ENCODE measurements at regions not wholly inside any gene's neighbourhood (a gene's known extent, or its start where the extent isn't known, plus 50 kb on each side); places are given as distances from the start of the nearest gene placed in this dataset.

DNA sequence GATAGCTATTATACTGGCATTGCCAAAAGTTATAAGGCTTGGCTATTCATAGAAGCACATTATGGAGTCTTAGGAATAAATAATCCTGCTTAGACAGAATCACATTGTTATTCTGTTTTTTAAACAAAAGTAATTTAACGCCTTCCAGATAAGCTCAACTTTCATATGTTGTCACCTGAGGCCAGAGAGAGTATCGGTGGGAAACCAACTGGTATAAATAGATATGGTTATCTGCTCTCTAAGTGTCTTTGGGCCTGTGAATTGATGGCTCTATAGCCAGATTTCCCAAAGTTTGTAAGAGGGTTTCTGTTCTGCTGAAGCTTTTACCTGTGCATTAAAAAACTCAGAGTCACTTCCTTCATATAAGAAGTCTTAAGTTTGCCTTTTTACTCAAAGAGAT, 1449.4 kb downstream of the CDH11 start:
- TF ChIP-seq, protein P1, sequence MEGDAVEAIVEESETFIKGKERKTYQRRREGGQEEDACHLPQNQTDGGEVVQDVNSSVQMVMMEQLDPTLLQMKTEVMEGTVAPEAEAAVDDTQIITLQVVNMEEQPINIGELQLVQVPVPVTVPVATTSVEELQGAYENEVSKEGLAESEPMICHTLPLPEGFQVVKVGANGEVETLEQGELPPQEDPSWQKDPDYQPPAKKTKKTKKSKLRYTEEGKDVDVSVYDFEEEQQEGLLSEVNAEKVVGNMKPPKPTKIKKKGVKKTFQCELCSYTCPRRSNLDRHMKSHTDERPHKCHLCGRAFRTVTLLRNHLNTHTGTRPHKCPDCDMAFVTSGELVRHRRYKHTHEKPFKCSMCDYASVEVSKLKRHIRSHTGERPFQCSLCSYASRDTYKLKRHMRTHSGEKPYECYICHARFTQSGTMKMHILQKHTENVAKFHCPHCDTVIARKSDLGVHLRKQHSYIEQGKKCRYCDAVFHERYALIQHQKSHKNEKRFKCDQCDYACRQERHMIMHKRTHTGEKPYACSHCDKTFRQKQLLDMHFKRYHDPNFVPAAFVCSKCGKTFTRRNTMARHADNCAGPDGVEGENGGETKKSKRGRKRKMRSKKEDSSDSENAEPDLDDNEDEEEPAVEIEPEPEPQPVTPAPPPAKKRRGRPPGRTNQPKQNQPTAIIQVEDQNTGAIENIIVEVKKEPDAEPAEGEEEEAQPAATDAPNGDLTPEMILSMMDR (IDR thresholded peaks at IDR 0.05), result no peak
- DNase-seq (ENCODE audit: low spot score), result no peak
- Histone ChIP-seq H3K27me3 (replicated peaks; ENCODE audit: insufficient read depth) (no peaks in the 10 kb centered on the region), H3K36me3 (no peaks in the 10 kb centered on the region), H3K9me3 (no peaks in the 10 kb centered on the region), H3K4me3 (no peak overlapping the region), H3K27ac (no peak overlapping the region), H3K4me1 (ENCODE audit: control insufficient read depth in 1 of 2, low read depth in 2 of 2) (no peaks in the 10 kb centered on the region)
- ATAC-seq (ENCODE audit: insufficient number of reproducible peaks, low FRiP score, low read depth), result no peak

DNA sequence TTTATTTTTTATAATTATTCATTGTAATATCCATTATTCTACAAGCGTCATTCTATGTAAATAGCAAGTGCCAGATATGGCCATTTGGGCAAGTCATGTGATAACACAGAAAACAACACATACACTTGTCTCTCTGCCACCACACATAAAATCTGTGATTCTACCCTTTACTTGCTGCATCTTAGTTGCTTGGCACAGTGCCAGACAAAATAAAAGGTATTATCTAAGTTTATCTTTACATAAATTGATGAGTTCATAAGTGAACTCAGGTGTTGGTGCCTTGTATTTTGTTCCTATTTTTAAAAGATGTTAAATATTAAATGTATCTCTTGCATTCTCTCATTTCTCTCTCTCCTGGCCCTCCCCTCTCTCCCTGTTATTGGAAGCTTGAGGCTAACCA, 1458.7 kb downstream of the CDH11 start:
- Histone ChIP-seq H3K4me3 (no peak overlapping the region), H3K27me3 (replicated peaks; ENCODE audit: insufficient read depth) (no peaks in the 10 kb centered on the region), H3K4me1 (ENCODE audit: control insufficient read depth in 1 of 2, low read depth in 2 of 2) (no peaks in the 10 kb centered on the region), H3K36me3 (no peaks in the 10 kb centered on the region), H3K9me3 (no peaks in the 10 kb centered on the region), H3K27ac (no peak overlapping the region)
- TF ChIP-seq, protein P1 (IDR thresholded peaks at IDR 0.05), result no peak
- no peak for DNase-seq (ENCODE audit: low spot score)
- ATAC-seq (ENCODE audit: insufficient number of reproducible peaks, low FRiP score, low read depth), result no peak

DNA sequence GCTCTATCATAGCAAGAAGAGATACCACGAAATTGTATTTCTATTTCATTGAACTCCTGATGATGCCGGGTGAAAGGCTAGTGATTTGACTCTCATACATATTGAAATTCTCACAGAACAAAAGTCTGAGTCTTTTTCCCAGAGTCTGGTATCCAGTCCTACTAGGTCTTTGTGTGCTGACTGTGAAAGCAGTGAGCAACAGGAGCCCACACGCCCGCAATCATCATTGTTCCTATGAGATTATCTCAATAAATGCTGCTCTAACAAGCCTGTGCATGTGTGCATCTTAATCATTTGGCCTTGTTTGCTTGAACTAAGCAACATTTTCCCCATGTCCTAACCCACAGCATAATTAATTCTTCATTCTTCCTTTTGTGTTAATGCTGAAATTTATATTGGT, 1466.0 kb downstream of the CDH11 start:
- H3K9me3 ChIP-seq, result no peaks in the 10 kb centered on the region
- ATAC-seq (ENCODE audit: insufficient number of reproducible peaks, low FRiP score, low read depth), result no peak
- H3K36me3 ChIP-seq, result no peaks in the 10 kb centered on the region
- no peaks in the 10 kb centered on the region for H3K27me3 ChIP-seq (replicated peaks; ENCODE audit: insufficient read depth)
- no peaks in the 10 kb centered on the region for H3K4me1 ChIP-seq (ENCODE audit: control insufficient read depth in 1 of 2, low read depth in 2 of 2)
- no peak overlapping the region for H3K4me3 ChIP-seq
- no peak for DNase-seq (ENCODE audit: low spot score)
- H3K27ac ChIP-seq, result no peak overlapping the region
- TF ChIP-seq, protein P1 (IDR thresholded peaks at IDR 0.05), result no peak

- H3K27ac ChIP-seq, result no peak overlapping the region
- H3K27me3 ChIP-seq (replicated peaks; ENCODE audit: insufficient read depth), result no peaks in the 10 kb centered on the region
- TF ChIP-seq, protein P1 (IDR thresholded peaks at IDR 0.05), result no peak
- no peaks in the 10 kb centered on the region for H3K36me3 ChIP-seq
- H3K9me3 ChIP-seq, result no peaks in the 10 kb centered on the region
- ATAC-seq (ENCODE audit: insufficient number of reproducible peaks, low FRiP score, low read depth) (no peak), DNase-seq (ENCODE audit: low spot score) (no peak)
- H3K4me1 ChIP-seq (ENCODE audit: control insufficient read depth in 1 of 2, low read depth in 2 of 2), result no peaks in the 10 kb centered on the region
- H3K4me3 ChIP-seq, result no peak overlapping the region
Measured at GRCh38 chr16:63653044-63653839, 1468.6 kb downstream of the CDH11 start.

- no peak for DNase-seq (ENCODE audit: low spot score)
- Histone ChIP-seq H3K4me1 (ENCODE audit: control insufficient read depth in 1 of 2, low read depth in 2 of 2) (no peaks in the 10 kb centered on the region), H3K27me3 (replicated peaks; ENCODE audit: insufficient read depth) (no peaks in the 10 kb centered on the region), H3K9me3 (no peaks in the 10 kb centered on the region), H3K4me3 (no peak overlapping the region), H3K36me3 (no peaks in the 10 kb centered on the region), H3K27ac (no peak overlapping the region)
- TF ChIP-seq, protein P1 (IDR thresholded peaks at IDR 0.05), result no peak
- ATAC-seq (ENCODE audit: insufficient number of reproducible peaks, low FRiP score, low read depth), result no peak
Measured at GRCh38 chr16:63652091-63652490, 1469.8 kb downstream of the CDH11 start.
